Ectodermal cell (in vitro differentiated cells): ENCODE measurements at regions not wholly inside any gene's neighbourhood (a gene's known extent, or its start where the extent isn't known, plus 50 kb on each side); places are given as distances from the start of the nearest gene placed in this dataset.

Experiments used
- H3K27ac ChIP-seq: 2 replicates; pipeline ENCODE4 v1.7.0; 2013; ENCODE audit warnings: mild to moderate bottlenecking, low read depth, low read length; ENCODE audit not compliant: insufficient read depth, poor library complexity, severe bottlenecking
- H3K27me3 ChIP-seq: 2 replicates; pipeline ENCODE4 v1.7.0; 2013; ENCODE audit warnings: mild to moderate bottlenecking, low read length; ENCODE audit not compliant: insufficient read depth, control insufficient read depth, poor library complexity, severe bottlenecking
- H3K36me3 ChIP-seq: one replicate; pipeline ENCODE4 v1.7.0; 2013; ENCODE audit warnings: low read length; ENCODE audit not compliant: control insufficient read depth, insufficient read depth
- H3K4me1 ChIP-seq: one replicate; pipeline ENCODE4 v1.7.0; 2013; ENCODE audit warnings: low read length; ENCODE audit not compliant: control insufficient read depth, insufficient read depth
- H3K4me3 ChIP-seq: 2 replicates; pipeline ENCODE4 v1.7.0; 2013; ENCODE audit warnings: low read depth, low read length, control low read depth; ENCODE audit not compliant: insufficient read depth
- H3K9me3 ChIP-seq: 2 replicates; pipeline ENCODE4 v1.7.0; 2013; ENCODE audit warnings: mild to moderate bottlenecking, low read length, moderate library complexity; ENCODE audit not compliant: control insufficient read depth
- WGBS, 2 experiments: methylation state at CpG; one replicate each; pipeline ENCODE4 v1.1.7; 2013; ENCODE audit warnings: missing lambda C conversion rate in 2 of 2; 5-methylcytosine and 5-hydroxymethylcytosine counted together

- H3K36me3 ChIP-seq: no peaks in the 10 kb centered on the region
- WGBS, 2 experiments: 92 to 100% methylated on average over 2 to 4 of the region's 4 CpGs
- no peak overlapping the region for H3K4me3 ChIP-seq
- H3K27ac ChIP-seq: no peak overlapping the region
- H3K9me3 ChIP-seq: no peaks in the 10 kb centered on the region
- no peaks in the 10 kb centered on the region for H3K4me1 ChIP-seq
- H3K27me3 ChIP-seq: no peaks in the 10 kb centered on the region
Observed at GRCh38 chr1:184214128-184214527, 162.6 kb downstream of the TSEN15 start.

- no peaks in the 10 kb centered on the region for H3K27me3 ChIP-seq
- 94% methylated on average over 6 of the region's 6 CpGs for WGBS, 2 experiments
- no peak overlapping the region for H3K27ac ChIP-seq
- no peaks in the 10 kb centered on the region for H3K36me3 ChIP-seq
- H3K9me3 ChIP-seq: no peaks in the 10 kb centered on the region
- no peak overlapping the region for H3K4me3 ChIP-seq
- H3K4me1 ChIP-seq: no peaks in the 10 kb centered on the region
Observed at GRCh38 chr1:184215274-184215925, 163.9 kb downstream of the TSEN15 start.

GRCh38 chr1:184218458-184219075 is 167.0 kb downstream of the TSEN15 start:
- Histone ChIP-seq H3K4me3 (no peak overlapping the region), H3K27ac (no peak overlapping the region), H3K36me3 (no peaks in the 10 kb centered on the region), H3K4me1 (no peaks in the 10 kb centered on the region), H3K9me3 (no peaks in the 10 kb centered on the region), H3K27me3 (peaks cover 4% of the 10 kb centered on the region)
- WGBS, 2 experiments: 70 to 73% methylated on average over 4 to 5 of the region's 5 CpGs

GRCh38 chr1:184219414-184219813 is 167.4 kb upstream of the C1orf21 start:
- 79 to 83% methylated on average over 3 of the region's 3 CpGs for WGBS, 2 experiments
- Histone ChIP-seq H3K9me3 (no peaks in the 10 kb centered on the region), H3K27me3 (peaks cover 12% of the 10 kb centered on the region), H3K27ac (no peak overlapping the region), H3K4me1 (no peaks in the 10 kb centered on the region), H3K4me3 (no peak overlapping the region), H3K36me3 (no peaks in the 10 kb centered on the region)

DNA sequence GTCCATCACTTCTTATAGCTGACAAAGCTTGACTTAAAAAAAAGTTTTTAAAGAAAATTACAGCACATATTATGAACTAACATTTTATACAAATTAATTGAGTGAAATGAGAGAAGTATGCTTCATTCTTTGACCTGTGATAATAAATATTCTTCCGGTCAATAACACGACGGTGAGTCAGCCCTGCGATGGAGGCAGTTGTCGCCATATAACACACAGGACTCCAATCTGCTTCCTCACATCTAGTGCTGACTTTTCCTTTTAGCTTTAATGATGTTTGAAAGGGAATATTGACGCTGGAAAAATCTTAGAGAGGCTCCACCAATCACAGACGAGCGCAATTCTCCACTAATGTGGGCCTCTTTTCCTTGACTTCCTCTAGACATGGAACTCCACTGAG is 166.9 kb upstream of the C1orf21 start:
- peaks cover 17% of the 10 kb centered on the region for H3K27me3 ChIP-seq
- WGBS, 2 experiments: 91 to 95% methylated on average over 8 of the region's 8 CpGs
- H3K9me3 ChIP-seq: no peaks in the 10 kb centered on the region
- no peak overlapping the region for H3K4me3 ChIP-seq
- no peak overlapping the region for H3K27ac ChIP-seq
- no peaks in the 10 kb centered on the region for H3K36me3 ChIP-seq
- no peaks in the 10 kb centered on the region for H3K4me1 ChIP-seq

- WGBS, 2 experiments: 100% methylated on average over 1 of the region's 2 CpGs; no CpG with 5 or more reads in 1 of the 2 experiments
- Histone ChIP-seq H3K9me3 (no peaks in the 10 kb centered on the region), H3K4me3 (no peak overlapping the region), H3K36me3 (no peaks in the 10 kb centered on the region), H3K4me1 (no peaks in the 10 kb centered on the region), H3K27me3 (peaks cover 17% of the 10 kb centered on the region), H3K27ac (no peak overlapping the region)
Observed at GRCh38 chr1:184221087-184221486, 165.7 kb upstream of the C1orf21 start.

- Histone ChIP-seq H3K4me1 (no peaks in the 10 kb centered on the region), H3K9me3 (no peaks in the 10 kb centered on the region), H3K27me3 (peaks cover 17% of the 10 kb centered on the region), H3K36me3 (no peaks in the 10 kb centered on the region), H3K4me3 (no peak overlapping the region), H3K27ac (no peak overlapping the region)
- WGBS, 2 experiments: 30 to 31% methylated on average over 9 of the region's 9 CpGs
Observed at GRCh38 chr1:184222652-184223052, 164.2 kb upstream of the C1orf21 start.

- H3K27me3 ChIP-seq: peaks cover 17% of the 10 kb centered on the region
- 47 to 48% methylated on average over 11 of the region's 11 CpGs for whole genome bisulfite sequencing, 2 experiments
- H3K9me3 ChIP-seq: no peaks in the 10 kb centered on the region
- H3K36me3 ChIP-seq: no peaks in the 10 kb centered on the region
- no peaks in the 10 kb centered on the region for H3K4me1 ChIP-seq
- no peak overlapping the region for H3K4me3 ChIP-seq
- no peak overlapping the region for H3K27ac ChIP-seq
Observed at GRCh38 chr1:184223216-184223615, 163.6 kb upstream of the C1orf21 start.

GRCh38 chr1:184225283-184226099 is 161.3 kb upstream of the C1orf21 start:
- no peaks in the 10 kb centered on the region for H3K4me1 ChIP-seq
- 94 to 95% methylated on average over 23 of the region's 23 CpGs for whole genome bisulfite sequencing, 2 experiments
- no peak overlapping the region for H3K27ac ChIP-seq

GRCh38 chr1:184226100-184226487 is 160.7 kb upstream of the C1orf21 start:
- no peaks in the 10 kb centered on the region for H3K9me3 ChIP-seq
- no peak overlapping the region for H3K4me3 ChIP-seq
- H3K27me3 ChIP-seq: peaks cover 17% of the 10 kb centered on the region
- H3K27ac ChIP-seq: no peak overlapping the region
- 95% methylated on average over 15 of the region's 15 CpGs for WGBS, 2 experiments
- no peaks in the 10 kb centered on the region for H3K4me1 ChIP-seq
- H3K36me3 ChIP-seq: no peaks in the 10 kb centered on the region

More at GRCh38 chr1:184225283-184226099, 161.3 kb upstream of the C1orf21 start:
- Histone ChIP-seq H3K9me3 (no peaks in the 10 kb centered on the region), H3K27me3 (peaks cover 17% of the 10 kb centered on the region), H3K4me3 (no peak overlapping the region), H3K36me3 (no peaks in the 10 kb centered on the region)
